Stimulated activated CD8-positive, alpha-beta memory T cell treated with anti-CD3 and anti-CD28 coated beads, Interleukin-2, amount 100 ng/mL, for 48 hours (primary cell): ENCODE measurements at regions not wholly inside any gene's neighbourhood (a gene's known extent, or its start where the extent isn't known, plus 50 kb on each side); places are given as distances from the start of the nearest gene placed in this dataset.
"Not testable (repeated sequence)": the region's sequence is repeated elsewhere in the genome, so short reads cannot be mapped to it uniquely, and the experiment has no call there.

ENCODE experiments used
- DNase-seq, 2 donors: peaks; one replicate each; pipeline ENCODE4 v3.0.0-alpha.2; 2020; ENCODE audit warnings: low read depth in 2 of 2

- DNase-seq, result no peak
These were observed 232.2 kb downstream of the TUBA3C start for GRCh38 chr13:18949489-18949761.

- no peak for DNase-seq
These were observed 232.7 kb downstream of the TUBA3C start for GRCh38 chr13:18948664-18949488.

DNA sequence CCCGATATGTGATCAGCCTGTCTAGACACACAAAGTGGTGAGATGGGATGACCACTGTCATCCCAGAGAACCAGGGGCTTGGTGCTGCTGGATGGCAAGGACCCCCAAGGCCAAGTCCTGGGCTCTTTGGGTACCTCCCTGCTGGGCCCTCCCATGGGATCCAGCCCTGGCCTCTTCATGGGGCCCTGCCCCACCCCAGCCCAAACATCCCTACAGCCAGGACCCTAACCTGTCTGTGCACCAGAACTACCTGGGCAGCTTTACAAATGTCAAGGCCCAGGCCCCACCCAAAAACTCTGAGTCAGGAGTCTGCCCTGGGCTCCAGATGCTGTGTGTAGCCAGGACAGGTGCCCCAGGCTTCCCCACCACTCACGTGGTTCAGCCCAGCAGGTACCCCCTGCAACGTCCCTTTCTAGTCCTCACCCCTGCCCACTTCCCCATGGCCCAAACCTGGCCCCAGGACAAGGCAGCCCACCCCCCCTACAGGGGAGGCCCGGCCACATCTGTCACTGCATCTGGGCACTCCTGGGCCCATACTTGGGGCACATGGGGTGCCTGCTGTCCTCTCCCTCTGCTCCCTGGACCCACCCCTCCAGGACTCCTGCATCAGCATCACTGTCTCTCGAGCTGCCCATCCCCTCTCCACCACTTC, 233.5 kb downstream of the TUBA3C start:
- no peak for DNase-seq

DNA sequence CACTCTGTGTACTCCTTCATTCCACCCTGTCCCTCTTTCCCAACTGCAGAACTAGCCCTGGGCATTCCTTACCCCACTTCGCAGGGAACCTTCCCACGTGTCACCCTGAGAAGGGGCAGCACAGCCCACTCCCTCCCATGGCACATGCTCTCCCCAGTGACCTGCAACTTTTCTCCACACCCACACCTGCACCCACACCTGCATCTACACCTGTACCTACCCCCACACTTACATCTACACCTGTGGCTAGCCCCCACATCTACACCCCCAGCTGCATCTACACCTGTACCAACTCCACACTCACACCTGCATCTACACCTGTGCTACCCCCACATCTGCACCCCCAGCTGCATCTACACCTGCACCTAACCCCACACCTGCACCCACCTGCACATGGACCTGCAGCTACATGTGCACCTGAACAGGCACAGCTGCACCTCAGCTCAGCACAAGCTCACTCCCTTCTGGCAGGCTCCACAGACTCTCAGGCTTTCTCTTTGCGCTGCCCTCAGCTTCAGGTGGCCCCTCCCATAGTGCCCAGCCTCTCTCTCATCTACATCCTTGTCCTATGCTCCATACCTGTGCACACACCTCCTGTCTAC, 234.1 kb downstream of the TUBA3C start:
- no peak for DNase-seq

- no peak for DNase-seq
These were observed 234.9 kb downstream of the TUBA3C start for GRCh38 chr13:18946738-18947137.

- no peak for DNase-seq
These were observed 237.0 kb downstream of the TUBA3C start for GRCh38 chr13:18944501-18945068.

- no peak for DNase-seq
These were observed 237.8 kb downstream of the TUBA3C start for GRCh38 chr13:18943721-18944391.

DNA sequence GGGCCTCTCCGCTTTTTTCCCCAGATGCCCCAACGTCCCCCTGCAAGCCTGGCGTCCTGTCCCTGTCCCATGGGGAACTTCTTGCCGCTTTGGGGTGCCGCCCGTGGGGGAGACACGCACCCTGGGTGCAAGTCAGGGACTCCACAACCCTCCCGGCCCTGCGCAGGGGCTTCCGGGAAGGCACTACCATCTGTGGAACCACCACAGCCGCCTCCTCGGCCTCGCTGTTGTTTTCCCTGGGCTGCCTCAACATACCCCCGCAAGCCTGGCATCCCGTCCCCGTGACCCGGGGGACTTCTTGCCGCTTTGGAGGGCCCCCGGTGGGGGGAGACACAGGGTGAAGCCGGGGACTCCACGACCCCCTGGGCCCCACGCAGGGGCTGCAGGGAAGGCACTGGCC, 238.4 kb downstream of the TUBA3C start:
- no peak for DNase-seq

DNA sequence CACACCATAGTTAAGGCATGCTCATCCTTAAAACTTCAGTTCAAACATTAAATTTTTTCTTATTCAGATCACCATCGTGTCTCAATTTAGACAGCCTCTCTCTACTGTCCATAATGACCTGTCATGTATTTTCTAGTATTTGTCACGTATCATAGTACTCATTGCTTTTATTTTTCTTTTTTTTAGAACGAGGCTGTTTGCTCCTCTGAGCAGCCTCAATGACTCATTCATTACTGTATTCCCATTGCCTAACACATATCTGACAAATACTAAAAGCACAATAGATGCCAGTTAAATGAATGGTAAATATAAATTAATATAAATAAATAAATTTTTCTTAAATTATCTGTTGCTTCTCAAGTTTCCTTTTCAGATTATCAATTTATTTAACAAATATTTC, 245.5 kb downstream of the TUBA3C start:
- no peak for DNase-seq

DNA sequence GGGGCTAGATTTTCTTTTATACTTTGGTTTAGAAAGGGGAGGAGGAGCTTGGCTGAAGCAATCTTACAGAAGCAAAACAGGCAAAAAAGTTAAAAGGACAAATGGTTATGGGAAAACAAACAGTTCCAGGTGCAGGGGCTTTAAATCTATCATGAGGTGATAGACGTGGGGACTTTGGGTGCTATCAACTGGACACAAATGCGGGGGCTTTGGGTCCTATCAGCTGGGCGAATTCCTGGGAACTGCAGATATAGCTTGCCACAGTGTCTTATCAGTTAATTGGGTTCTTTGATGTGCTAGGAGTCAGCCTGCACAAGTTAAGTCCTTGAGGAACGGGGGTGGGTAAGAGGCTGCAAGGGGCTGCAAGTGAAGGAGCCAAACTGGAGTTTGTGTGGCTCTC, 260.6 kb downstream of the TUBA3C start:
- no peak for DNase-seq

GRCh38 chr13:18905096-18905495, 276.5 kb downstream of the TUBA3C start:
- DNase-seq, result not testable (repeated sequence)

- DNase-seq, result not testable (repeated sequence)
These were observed 286.2 kb downstream of the TUBA3C start for GRCh38 chr13:18895411-18895810.

DNA sequence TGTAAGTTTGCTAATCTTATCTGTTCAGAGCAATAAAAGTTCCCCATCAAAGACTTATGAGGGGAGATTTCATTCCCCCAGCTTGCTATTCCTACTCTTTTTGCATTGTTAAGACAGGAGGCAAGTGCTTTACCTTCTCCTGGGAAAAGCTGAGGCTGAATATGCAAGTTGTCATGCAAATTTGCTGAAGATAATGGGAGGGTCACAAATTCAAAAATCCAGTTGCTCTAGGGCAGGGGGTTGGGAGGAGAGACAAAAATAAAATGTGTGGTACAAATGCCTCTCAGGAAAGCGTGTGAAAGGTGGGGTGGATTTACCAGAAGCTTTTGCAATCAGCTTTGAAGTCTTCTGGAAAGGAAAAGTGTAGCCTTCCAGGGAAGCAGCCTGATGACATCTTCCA, 290.4 kb downstream of the TUBA3C start:
- not testable (repeated sequence) for DNase-seq

GRCh38 chr13:18874875-18875789, 306.5 kb downstream of the TUBA3C start:
- not testable (repeated sequence) for DNase-seq

GRCh38 chr13:18870557-18870956, 311.1 kb downstream of the TUBA3C start:
- not testable (repeated sequence) for DNase-seq

DNA sequence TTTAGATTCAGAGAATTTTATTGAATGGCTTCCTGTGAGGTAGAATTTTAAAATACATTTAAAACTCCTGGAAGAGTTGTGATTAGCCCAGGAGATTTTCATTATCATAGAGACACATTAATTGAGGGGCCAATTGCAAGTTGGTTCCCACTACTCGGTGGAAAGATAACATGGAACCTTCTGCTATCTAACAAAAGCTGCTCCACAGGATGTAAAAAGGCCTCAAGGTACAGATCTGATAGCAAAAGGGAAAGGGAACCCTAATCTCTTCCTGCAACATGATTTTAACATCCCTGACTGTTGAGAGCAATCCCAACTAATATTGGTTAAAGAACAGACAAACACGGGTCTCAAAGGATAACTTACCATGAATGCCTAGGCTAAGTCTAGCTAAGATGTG, 312.3 kb downstream of the TUBA3C start:
- DNase-seq, result not testable (repeated sequence)

DNA sequence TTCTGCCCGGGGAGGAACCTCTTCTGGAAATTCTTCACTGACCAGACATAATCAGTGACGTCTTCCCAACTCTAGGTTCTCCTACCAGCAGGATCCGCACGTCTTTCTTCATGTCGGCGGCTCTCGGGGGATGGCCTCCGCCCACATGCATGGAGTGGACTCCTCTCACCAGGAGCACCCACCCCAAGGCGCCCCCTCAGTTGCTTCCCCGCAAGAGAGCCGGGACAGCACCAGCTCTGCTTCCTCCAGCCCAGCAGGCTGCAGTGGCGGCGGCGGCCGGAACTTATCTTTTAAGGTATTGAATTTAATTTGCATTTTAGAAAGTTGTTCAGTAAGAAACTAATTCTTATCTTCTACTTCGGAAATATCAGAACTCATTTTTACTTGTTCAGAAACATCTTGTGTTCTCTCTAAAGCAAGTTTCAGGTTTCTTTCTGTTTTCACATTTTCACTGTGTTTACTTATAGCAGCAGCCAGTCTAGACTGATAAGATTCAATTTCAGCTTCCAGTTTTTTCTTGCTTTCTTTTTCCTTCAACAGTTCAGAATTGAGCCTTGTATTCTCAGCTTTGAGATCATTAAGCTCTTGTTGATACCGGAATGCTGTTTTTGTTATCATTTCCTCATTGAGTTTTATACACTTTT, 343.5 kb downstream of the TUBA3C start:
- DNase-seq, result not testable (repeated sequence)

DNA sequence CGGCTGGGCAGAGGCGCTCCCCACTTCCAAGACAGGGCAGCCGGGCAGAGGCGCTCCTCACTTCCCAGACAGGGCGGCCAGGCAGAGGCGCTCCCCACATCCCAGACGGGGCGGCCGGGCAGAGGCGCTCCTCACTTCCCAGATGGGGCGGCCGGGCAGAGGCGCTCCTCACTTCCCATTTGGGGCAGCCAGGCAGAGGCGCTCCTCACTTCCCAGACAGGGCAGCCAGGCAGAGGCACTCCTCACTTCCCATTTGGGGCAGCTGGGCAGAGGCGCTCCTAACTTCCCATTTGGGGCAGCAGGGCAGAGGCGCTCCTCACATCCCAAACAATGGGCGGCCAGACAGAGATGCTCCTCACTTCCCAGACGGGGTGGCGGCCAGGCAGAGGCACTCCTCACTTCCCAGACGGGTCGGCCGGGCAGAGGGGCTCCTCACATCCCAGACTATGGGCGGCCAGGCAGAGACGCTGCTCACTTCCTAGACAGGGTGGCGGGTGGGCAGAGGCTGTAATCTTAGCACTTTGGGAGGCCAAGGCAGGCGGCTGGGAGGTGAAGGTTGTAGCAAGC, 344.4 kb downstream of the TUBA3C start:
- DNase-seq, result not testable (repeated sequence)

GRCh38 chr13:18836371-18837178, 345.0 kb downstream of the TUBA3C start:
- DNase-seq, result not testable (repeated sequence)
